ENCODE measurements at regions not wholly inside any gene's neighbourhood (a gene's known extent, or its start where the extent isn't known, plus 50 kb on each side); places are given as distances from the start of the nearest gene placed in this dataset.

- no peak for DNase-seq
Observed at GRCh38 chr17:13996748-13997147, 72.6 kb upstream of the COX10 start.

- no peak for DNase-seq
Observed at GRCh38 chr17:14004927-14005620, 64.2 kb upstream of the COX10 start.

GRCh38 chr17:14006249-14006942 is 62.9 kb upstream of the COX10 start:
- DNase-seq = no peak

GRCh38 chr17:14007951-14008350 is 61.4 kb upstream of the COX10 start:
- DNase-seq = no peak

- DNase-seq = no peak
Observed at GRCh38 chr17:14011036-14011692, 58.1 kb upstream of the COX10 start.

- DNase-seq = no peak
Observed at GRCh38 chr17:14011740-14012405, 57.4 kb upstream of the COX10 start.

GRCh38 chr17:14014657-14015056 is 54.6 kb upstream of the COX10 start:
- no peak for DNase-seq

- DNase-seq = no peak
Observed at GRCh38 chr17:14015271-14015670, 54.0 kb upstream of the COX10 start.

- DNase-seq = no peak
Observed at GRCh38 chr17:14016858-14017257, 52.4 kb upstream of the COX10 start.

- peak in 1 of 5 donors; percentile 51 for DNase-seq
Observed at GRCh38 chr17:14019186-14019956, 49.9 kb upstream of the COX10 start.

All from T-helper 1 cell (primary cell).